KOPT-K1 (cell line): ENCODE measurements at regions not wholly inside any gene's neighbourhood (a gene's known extent, or its start where the extent isn't known, plus 50 kb on each side); places are given as distances from the start of the nearest gene placed in this dataset.

Source experiments
- H3K27ac ChIP-seq: fragments of 200-600 bp; sonication (generic); 2 replicates; pipeline ENCODE4 v1.5.1; 2016; ENCODE audit warnings: antibody characterized with exemption, mild to moderate bottlenecking, low read depth, low read length; ENCODE audit not compliant: poor library complexity, severe bottlenecking
- H3K36me3 ChIP-seq: fragments of 200-600 bp; sonication (generic); 2 replicates; pipeline ENCODE4 v1.5.1; 2017; ENCODE audit warnings: antibody characterized with exemption, mild to moderate bottlenecking, low read length, moderate library complexity; ENCODE audit not compliant: insufficient read depth
- H3K9me3 ChIP-seq: fragments of 200-600 bp; sonication (generic); 2 replicates; pipeline ENCODE4 v1.5.1; 2017; ENCODE audit warnings: antibody characterized with exemption, low read length, mild to moderate bottlenecking; ENCODE audit not compliant: insufficient read depth, poor library complexity, severe bottlenecking

DNA sequence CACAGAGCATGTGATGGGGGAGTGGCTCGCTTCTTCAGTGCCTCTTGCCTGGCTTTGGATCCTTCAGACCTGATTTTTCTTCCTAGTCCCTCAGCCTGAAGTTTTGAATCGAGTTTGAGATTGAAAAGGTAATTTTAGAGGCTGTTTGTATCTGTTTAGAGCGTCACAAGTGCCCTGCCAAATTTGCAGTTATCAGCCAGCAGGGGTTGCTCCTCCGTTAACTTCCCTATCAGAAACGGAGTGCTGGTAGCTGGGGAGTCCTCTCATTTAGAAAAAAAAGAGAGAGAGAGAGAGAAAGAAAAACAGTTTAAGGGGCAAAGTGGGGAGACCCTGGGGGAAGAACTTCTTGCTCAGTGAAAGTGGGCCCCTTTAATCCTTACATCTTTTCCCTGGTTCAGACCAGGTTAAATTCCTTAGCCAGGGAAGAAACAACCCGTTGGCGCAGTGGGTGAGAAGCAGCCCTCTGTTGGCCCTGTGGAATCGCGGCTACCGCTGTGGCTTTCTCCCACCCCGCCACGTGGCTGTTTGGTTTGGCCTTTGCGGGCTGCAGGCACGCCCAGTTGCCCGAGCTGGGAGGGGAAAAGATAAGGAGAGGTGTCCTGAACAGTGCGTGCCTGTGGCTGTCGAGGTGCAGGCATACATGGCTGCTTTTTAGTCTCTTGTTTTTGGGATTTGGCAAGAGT lies 576.7 kb upstream of the ACO1 start:
- no peaks in the 10 kb centered on the region for H3K9me3 ChIP-seq
- no peaks in the 10 kb centered on the region for H3K36me3 ChIP-seq
- H3K27ac ChIP-seq: no peak overlapping the region

DNA sequence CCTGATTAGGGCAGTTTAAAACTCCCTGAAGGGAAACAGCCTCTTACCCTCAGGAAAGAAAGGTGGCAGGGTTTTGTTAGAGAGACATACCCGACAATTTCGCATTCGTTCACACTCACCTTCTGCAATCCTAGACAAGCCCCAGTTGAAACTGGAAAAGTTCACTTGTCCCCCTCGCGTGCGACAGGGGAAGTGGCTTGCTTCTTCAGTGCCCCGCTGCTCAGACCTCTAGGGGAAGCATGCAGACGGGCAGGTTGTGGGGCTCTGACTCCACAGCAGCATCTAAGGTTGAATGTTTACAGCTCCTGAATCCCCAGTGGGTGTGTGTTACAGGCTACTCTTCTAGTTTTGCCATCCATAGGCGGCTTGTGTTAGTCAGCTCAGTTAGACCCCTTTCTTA lies 575.7 kb upstream of the ACO1 start:
- H3K9me3 ChIP-seq: no peaks in the 10 kb centered on the region
- no peaks in the 10 kb centered on the region for H3K36me3 ChIP-seq
- H3K27ac ChIP-seq: no peak overlapping the region

- Histone ChIP-seq H3K36me3 (no peaks in the 10 kb centered on the region), H3K27ac (no peak overlapping the region), H3K9me3 (peaks cover 14% of the 10 kb centered on the region)
Measured at GRCh38 chr9:31820426-31820825, 564.0 kb upstream of the ACO1 start.

GRCh38 chr9:31821583-31821982 lies 562.9 kb upstream of the ACO1 start:
- H3K9me3 ChIP-seq: peaks cover 14% of the 10 kb centered on the region
- H3K27ac ChIP-seq: no peak overlapping the region
- H3K36me3 ChIP-seq: no peaks in the 10 kb centered on the region

DNA sequence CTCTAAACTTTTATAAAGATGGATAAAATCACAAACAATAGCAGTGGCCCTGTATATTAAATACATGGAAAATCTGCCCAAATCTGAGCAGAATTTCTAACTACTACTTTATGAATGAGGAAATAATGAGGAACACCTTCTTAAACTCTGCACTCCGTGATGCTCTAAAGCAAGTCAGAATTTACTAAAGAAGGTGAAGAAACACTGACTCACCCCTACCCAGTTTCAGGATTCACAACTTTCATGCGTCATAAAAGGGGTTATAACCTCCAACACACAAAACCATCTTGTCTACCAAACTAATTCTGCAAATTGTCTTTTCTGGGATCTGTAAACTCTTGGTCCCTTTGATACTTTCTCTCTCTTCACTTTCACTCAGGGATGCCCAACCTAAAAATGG lies 561.1 kb upstream of the ACO1 start:
- no peaks in the 10 kb centered on the region for H3K36me3 ChIP-seq
- H3K9me3 ChIP-seq: peaks cover 14% of the 10 kb centered on the region
- H3K27ac ChIP-seq: no peak overlapping the region

DNA sequence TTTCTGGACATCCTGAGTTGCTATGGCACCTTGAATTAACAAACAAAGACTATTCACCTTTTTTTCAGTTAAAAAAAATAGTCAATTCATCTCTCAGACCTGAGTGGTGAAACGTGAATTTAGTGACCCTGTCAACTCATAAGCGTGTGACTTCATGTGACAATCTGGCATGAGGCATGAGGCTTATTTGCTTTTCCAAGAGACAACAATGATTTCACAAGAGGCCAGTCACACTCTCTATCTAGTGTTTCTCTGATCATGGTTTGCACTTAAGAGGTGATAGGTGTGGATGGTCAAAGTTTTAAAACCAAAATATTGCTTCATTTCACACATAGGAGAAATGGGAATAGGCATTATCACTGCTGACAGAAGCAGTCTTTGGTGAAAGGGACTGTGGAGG lies 559.6 kb upstream of the ACO1 start:
- Histone ChIP-seq H3K36me3 (no peaks in the 10 kb centered on the region), H3K27ac (no peak overlapping the region), H3K9me3 (peaks cover 14% of the 10 kb centered on the region)

GRCh38 chr9:31837211-31837610 lies 547.2 kb upstream of the ACO1 start:
- Histone ChIP-seq H3K27ac (no peak overlapping the region), H3K9me3 (no peaks in the 10 kb centered on the region), H3K36me3 (no peaks in the 10 kb centered on the region)

- no peak overlapping the region for H3K27ac ChIP-seq
- H3K36me3 ChIP-seq: no peaks in the 10 kb centered on the region
- H3K9me3 ChIP-seq: no peaks in the 10 kb centered on the region
Measured at GRCh38 chr9:31839273-31839672, 545.2 kb upstream of the ACO1 start.

DNA sequence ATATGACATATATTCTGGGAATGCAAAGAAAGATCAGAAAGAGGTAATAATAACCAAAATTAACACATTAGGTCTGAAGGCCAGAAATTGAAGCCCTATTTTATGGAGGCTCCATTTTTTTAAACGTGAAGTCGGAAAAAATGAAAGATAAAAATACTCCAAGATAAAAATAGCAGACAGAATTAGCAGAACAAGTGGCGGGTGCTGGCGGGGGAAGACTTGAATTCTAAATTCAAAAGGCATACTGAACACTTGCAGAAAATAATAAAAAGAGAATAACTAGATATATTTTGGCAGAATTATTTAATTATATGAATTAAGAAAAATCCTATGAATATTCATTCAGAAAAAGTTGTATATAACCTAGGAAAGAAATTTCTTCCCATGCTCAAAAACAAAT lies 543.7 kb upstream of the ACO1 start:
- H3K9me3 ChIP-seq: no peaks in the 10 kb centered on the region
- H3K36me3 ChIP-seq: no peaks in the 10 kb centered on the region
- no peak overlapping the region for H3K27ac ChIP-seq

DNA sequence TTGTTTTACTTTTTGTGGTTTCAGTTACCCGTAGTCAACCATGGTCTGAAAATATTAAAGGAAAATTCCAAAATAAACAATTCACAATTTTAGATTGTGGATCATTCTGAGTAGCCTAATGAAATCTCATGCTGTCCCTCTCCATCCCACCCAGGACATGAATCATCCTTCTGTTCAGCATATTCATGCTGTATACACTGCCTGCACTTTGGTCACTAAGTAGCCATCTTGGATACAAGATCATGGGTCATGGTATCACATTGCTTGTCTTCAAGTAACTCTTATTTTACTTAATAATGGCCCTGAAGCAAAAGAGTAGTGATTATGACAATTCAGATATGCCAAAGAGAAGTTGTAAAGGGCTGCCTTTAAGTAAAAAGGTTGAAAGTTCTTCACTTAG lies 536.5 kb upstream of the ACO1 start:
- no peak overlapping the region for H3K27ac ChIP-seq
- H3K9me3 ChIP-seq: no peaks in the 10 kb centered on the region
- H3K36me3 ChIP-seq: no peaks in the 10 kb centered on the region

GRCh38 chr9:31848505-31849285 lies 535.7 kb upstream of the ACO1 start:
- H3K27ac ChIP-seq: no peak overlapping the region
- no peaks in the 10 kb centered on the region for H3K9me3 ChIP-seq
- H3K36me3 ChIP-seq: no peaks in the 10 kb centered on the region

DNA sequence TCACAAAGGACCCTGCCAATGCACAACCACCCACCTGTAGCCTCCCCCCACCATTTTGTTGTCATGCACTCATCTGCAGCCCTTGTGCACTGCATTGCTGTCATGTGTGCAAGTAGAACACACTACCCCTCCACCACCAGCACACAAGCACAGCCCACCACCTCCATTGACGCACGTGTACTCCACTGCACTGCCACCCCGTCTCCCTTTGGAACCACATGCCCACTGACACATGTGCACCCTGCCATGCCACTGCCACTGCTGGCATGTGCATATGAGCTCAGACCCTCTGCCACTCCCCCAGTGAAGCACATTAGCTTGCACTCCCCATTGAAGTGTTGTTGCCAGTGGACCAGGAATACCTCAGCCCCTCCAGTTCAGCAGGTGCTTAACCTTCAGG lies 530.3 kb upstream of the ACO1 start:
- Histone ChIP-seq H3K36me3 (no peaks in the 10 kb centered on the region), H3K27ac (no peak overlapping the region), H3K9me3 (no peaks in the 10 kb centered on the region)

DNA sequence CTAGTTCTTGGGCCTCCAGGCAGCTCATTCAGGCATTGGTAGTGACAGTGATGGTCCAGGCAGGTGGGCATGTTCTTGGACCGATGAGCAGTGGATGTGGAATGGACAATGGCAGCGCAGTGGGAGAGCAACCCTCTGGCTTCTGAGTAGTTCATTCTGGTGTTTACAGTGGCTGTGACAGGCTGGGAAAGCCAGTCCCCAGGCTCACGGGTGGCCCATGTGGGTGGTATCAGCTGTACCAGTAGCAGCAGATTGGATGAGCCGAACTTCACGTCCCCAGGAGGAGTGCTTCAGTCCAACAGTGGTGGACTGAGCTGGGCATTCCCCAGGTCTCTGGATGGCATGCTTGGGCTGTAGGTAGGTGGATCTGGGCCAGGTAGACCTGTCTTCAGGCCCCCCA lies 515.6 kb upstream of the ACO1 start:
- Histone ChIP-seq H3K27ac (no peak overlapping the region), H3K36me3 (no peaks in the 10 kb centered on the region), H3K9me3 (no peaks in the 10 kb centered on the region)

DNA sequence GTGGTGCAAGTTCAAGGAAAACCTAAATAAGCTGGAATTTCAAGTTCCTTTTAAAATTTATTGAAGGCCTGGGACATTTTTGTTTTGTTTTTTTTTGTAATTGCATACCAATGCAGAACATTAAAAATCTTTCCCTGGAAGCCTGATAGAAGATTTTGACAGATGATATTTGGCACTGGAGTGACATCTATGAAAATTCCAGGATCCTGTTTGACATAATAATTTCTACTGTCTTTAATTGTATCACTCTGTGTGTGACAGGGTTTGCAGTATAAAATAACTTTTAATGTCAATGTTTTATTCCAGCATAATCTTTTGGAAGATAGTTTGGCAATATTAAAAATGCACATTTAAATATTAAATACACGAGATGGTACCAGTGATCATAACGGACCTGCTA lies 514.2 kb upstream of the ACO1 start:
- no peak overlapping the region for H3K27ac ChIP-seq
- no peaks in the 10 kb centered on the region for H3K9me3 ChIP-seq
- H3K36me3 ChIP-seq: no peaks in the 10 kb centered on the region

DNA sequence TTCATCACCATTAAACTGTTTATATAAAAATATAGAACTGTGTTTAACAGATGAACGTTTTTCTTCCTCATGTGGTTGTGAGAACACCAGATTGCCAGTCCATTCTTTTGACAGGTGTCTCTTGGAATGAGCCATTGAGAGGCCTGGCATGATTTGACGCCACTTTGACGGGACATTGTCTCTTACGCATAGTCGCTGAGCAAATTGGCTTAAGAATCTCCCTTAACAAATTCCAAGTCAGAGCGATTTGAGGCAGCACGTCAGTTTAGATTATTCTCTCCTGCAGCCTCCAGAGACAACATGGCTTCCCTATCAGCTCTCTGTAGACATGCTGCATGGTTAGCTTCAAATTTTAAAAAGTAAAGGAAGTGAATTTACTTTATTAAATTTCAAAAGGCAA lies 510.7 kb upstream of the ACO1 start:
- H3K27ac ChIP-seq: no peak overlapping the region
- no peaks in the 10 kb centered on the region for H3K36me3 ChIP-seq

GRCh38 chr9:31894008-31894407 lies 490.4 kb upstream of the ACO1 start:
- no peak overlapping the region for H3K27ac ChIP-seq
- no peaks in the 10 kb centered on the region for H3K36me3 ChIP-seq
- no peaks in the 10 kb centered on the region for H3K9me3 ChIP-seq

More for the DNA sequence above, 510.7 kb upstream of the ACO1 start:
- H3K9me3 ChIP-seq: no peaks in the 10 kb centered on the region
